ENCODE measurements at regions not wholly inside any gene's neighbourhood (a gene's known extent, or its start where the extent isn't known, plus 50 kb on each side); places are given as distances from the start of the nearest gene placed in this dataset.

DNA sequence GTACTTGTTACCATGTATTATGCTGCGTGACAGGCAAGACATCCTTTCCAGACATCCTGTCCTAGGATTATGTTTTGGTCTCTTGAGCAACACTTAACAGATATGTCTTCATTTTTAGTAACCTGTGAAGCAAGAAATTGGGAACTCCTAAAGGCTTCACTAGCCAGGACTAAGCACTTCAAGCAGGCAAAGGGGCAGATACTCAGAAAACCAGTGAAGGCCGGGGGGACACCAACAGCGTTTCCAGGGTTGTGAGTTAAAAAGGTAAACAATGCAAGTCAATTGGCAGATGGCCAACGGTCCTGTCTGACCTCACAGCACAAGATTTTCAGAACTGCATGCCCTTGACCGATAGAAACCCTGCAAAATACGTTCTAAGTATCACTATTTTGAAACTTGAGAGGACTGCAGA lies 77.6 kb upstream of the SFMBT2 start:
- no peak overlapping the region for H3K4me3 ChIP-seq (ENCODE audit: low read length in 3 of 3)
- peaks cover 0 to 6% (median 2%) of the 10 kb centered on the region in 3 donors for H3K27me3 ChIP-seq (ENCODE audit: control insufficient read depth in 3 of 3, insufficient read depth in 3 of 3, low read length in 3 of 3)
- peaks cover 0 to 5% (median 5%) of the 10 kb centered on the region in 3 donors for H3K4me1 ChIP-seq (ENCODE audit: control insufficient read depth in 3 of 3, insufficient read depth in 3 of 3, low read length in 3 of 3)
- no peaks in the 10 kb centered on the region for H3K9me3 ChIP-seq (ENCODE audit: control insufficient read depth in 3 of 3, low read length in 3 of 3)
- no peaks in the 10 kb centered on the region for H3K36me3 ChIP-seq (ENCODE audit: control insufficient read depth in 3 of 3, insufficient read depth in 3 of 3, low read length in 3 of 3)
- no peak overlapping the region for H3K27ac ChIP-seq (ENCODE audit: low read depth, low read length)
- H3K9ac ChIP-seq (ENCODE audit: low read depth in 1 of 3, low read length in 3 of 3), result no peak overlapping the region

DNA sequence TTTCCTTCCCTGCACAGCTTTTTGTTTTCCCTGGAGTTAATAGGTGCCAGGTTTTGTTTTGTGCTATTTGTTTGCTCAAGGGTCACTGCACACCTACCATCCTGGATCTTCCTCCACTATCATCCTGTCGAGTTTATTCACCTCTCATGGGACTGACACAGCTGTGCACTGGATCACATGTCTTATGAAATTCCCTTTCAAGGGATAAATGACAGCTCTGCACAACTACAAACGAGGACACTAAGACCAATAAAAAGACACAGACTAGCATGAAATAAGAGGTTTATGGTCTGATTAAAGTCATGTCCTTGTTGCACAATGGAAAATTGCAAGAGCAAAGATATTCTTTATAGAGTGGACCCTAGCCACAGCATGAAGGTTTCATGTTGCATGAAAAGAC lies 76.7 kb upstream of the SFMBT2 start:
- Histone ChIP-seq H3K27me3 (ENCODE audit: control insufficient read depth in 3 of 3, insufficient read depth in 3 of 3, low read length in 3 of 3) (peaks cover 0 to 8% (median 6%) of the 10 kb centered on the region in 3 donors), H3K27ac (ENCODE audit: low read depth, low read length) (no peak overlapping the region), H3K4me1 (ENCODE audit: control insufficient read depth in 3 of 3, insufficient read depth in 3 of 3, low read length in 3 of 3) (peaks cover 0 to 5% (median 5%) of the 10 kb centered on the region in 3 donors), H3K36me3 (ENCODE audit: control insufficient read depth in 3 of 3, insufficient read depth in 3 of 3, low read length in 3 of 3) (no peaks in the 10 kb centered on the region), H3K9ac (ENCODE audit: low read depth in 1 of 3, low read length in 3 of 3) (no peak overlapping the region), H3K9me3 (ENCODE audit: control insufficient read depth in 3 of 3, low read length in 3 of 3) (no peaks in the 10 kb centered on the region), H3K4me3 (ENCODE audit: low read length in 3 of 3) (no peak overlapping the region)

DNA sequence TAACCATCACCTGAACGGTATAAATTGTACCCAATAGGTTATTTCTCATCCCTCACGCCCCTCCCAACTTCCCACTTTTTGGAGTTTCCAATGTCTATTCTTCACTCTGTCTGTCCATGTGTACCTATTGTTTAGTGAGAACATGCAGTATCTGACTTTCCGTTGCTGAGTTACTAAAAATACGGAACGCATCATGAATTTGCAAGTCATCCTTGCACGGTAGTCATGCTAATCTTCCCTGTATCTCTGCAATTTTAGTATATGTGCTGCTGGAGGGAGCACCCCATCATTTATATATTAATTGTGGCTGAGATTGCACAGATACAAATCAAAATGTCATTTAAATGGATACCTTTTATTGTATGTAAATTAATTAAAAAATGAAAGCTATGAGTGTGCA lies 75.7 kb upstream of the SFMBT2 start:
- H3K4me3 ChIP-seq (ENCODE audit: low read length in 3 of 3), result no peak overlapping the region
- H3K36me3 ChIP-seq (ENCODE audit: control insufficient read depth in 3 of 3, insufficient read depth in 3 of 3, low read length in 3 of 3), result no peaks in the 10 kb centered on the region
- H3K27me3 ChIP-seq (ENCODE audit: control insufficient read depth in 3 of 3, insufficient read depth in 3 of 3, low read length in 3 of 3), result peaks cover 0 to 13% (median 6%) of the 10 kb centered on the region in 3 donors
- no peaks in the 10 kb centered on the region for H3K9me3 ChIP-seq (ENCODE audit: control insufficient read depth in 3 of 3, low read length in 3 of 3)
- H3K9ac ChIP-seq (ENCODE audit: low read depth in 1 of 3, low read length in 3 of 3), result no peak overlapping the region
- H3K4me1 ChIP-seq (ENCODE audit: control insufficient read depth in 3 of 3, insufficient read depth in 3 of 3, low read length in 3 of 3), result peaks cover 0 to 5% (median 5%) of the 10 kb centered on the region in 3 donors
- no peak overlapping the region for H3K27ac ChIP-seq (ENCODE audit: low read depth, low read length)

DNA sequence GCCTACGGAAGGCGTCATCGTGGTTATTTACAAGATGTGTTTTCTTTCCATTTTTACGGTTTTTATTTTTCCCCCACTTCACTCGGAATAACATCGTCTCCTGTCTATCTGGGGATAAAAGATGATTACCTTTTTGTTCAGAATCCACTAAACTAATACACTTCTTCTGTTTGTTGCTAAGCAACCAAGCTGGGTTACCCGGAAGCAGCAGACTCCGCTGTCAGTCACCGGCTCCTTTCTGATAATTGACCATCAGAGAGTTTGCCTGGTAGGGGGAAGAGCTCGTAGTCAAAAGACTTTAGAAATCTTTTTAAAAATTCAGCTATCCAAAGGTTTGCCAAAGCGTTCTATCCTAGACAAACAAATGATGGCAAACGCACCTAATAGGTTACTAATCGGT lies 75.0 kb upstream of the SFMBT2 start:
- no peak overlapping the region for H3K27ac ChIP-seq (ENCODE audit: low read depth, low read length)
- H3K4me3 ChIP-seq (ENCODE audit: low read length in 3 of 3), result no peak overlapping the region

DNA sequence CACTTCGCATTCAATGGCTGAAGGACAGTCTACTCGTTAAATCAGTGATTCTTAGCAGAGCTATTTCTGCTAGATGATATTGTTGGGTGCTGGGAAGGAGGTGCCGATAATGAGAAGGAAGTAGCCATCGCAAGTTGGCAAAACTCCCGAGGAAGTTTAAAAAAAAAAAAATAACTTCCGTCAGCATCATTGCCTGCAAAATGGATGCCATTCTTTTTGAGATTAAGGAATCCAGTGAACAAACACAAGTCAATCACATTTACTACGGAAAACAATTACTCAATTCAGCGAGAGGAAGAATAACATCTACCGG lies 74.4 kb upstream of the SFMBT2 start:
- Histone ChIP-seq H3K4me3 (ENCODE audit: low read length in 3 of 3) (peak overlapping the region in 1 of 3 donors; percentile 32), H3K27ac (ENCODE audit: low read depth, low read length) (no peak overlapping the region), H3K4me1 (ENCODE audit: control insufficient read depth in 3 of 3, insufficient read depth in 3 of 3, low read length in 3 of 3) (peaks cover 0 to 5% (median 5%) of the 10 kb centered on the region in 3 donors), H3K36me3 (ENCODE audit: control insufficient read depth in 3 of 3, insufficient read depth in 3 of 3, low read length in 3 of 3) (no peaks in the 10 kb centered on the region), H3K27me3 (ENCODE audit: control insufficient read depth in 3 of 3, insufficient read depth in 3 of 3, low read length in 3 of 3) (peaks cover 0 to 13% (median 6%) of the 10 kb centered on the region in 3 donors), H3K9me3 (ENCODE audit: control insufficient read depth in 3 of 3, low read length in 3 of 3) (no peaks in the 10 kb centered on the region), H3K9ac (ENCODE audit: low read depth in 1 of 3, low read length in 3 of 3) (no peak overlapping the region)

More for the DNA sequence above, 75.0 kb upstream of the SFMBT2 start:
- H3K9ac ChIP-seq (ENCODE audit: low read depth in 1 of 3, low read length in 3 of 3), result no peak overlapping the region
- H3K4me1 ChIP-seq (ENCODE audit: control insufficient read depth in 3 of 3, insufficient read depth in 3 of 3, low read length in 3 of 3), result peaks cover 0 to 5% (median 5%) of the 10 kb centered on the region in 3 donors
- no peaks in the 10 kb centered on the region for H3K9me3 ChIP-seq (ENCODE audit: control insufficient read depth in 3 of 3, low read length in 3 of 3)
- H3K27me3 ChIP-seq (ENCODE audit: control insufficient read depth in 3 of 3, insufficient read depth in 3 of 3, low read length in 3 of 3), result peaks cover 0 to 13% (median 6%) of the 10 kb centered on the region in 3 donors
- H3K36me3 ChIP-seq (ENCODE audit: control insufficient read depth in 3 of 3, insufficient read depth in 3 of 3, low read length in 3 of 3), result no peaks in the 10 kb centered on the region

DNA sequence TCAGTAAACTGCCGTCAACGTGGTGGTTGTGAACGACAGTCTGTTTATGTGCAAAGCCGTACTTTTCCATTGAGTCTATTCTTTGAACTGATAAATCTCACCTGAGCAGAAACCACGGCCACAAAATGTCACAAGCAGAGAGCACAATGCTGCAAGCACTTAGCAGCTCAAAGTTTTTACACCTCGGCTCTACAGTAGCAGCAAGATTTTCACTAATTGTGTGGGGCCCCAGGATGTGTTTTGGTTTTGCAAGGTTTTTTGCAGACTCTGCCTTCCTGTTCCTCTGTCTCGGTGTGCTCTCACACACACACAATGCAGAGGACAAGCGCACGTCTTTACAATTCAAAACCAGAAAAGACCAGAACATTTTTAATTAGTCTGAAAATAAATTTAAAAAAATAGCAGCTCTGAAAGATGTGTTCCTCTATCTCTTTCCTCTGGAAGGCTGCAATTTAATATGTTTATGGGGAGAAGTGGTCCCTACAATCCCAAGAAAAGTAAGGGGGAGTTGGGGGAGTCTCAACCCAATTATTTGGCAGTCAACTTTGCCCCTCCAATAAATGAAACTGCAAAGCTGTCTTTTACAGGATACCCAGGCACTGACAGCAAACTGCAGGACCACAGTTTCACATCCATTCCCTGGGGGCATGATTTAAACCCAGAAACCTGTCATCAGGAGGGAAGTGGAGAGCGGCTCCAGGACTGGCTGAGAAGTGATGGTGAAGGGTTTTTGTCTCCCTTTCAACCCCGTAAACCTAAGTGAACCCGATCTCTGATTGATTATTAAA lies 73.8 kb upstream of the SFMBT2 start:
- H3K36me3 ChIP-seq (ENCODE audit: control insufficient read depth in 3 of 3, insufficient read depth in 3 of 3, low read length in 3 of 3), result no peaks in the 10 kb centered on the region
- H3K9ac ChIP-seq (ENCODE audit: low read depth in 1 of 3, low read length in 3 of 3), result no peak overlapping the region
- H3K4me1 ChIP-seq (ENCODE audit: control insufficient read depth in 3 of 3, insufficient read depth in 3 of 3, low read length in 3 of 3), result peaks cover 0 to 5% (median 5%) of the 10 kb centered on the region in 3 donors
- no peaks in the 10 kb centered on the region for H3K9me3 ChIP-seq (ENCODE audit: control insufficient read depth in 3 of 3, low read length in 3 of 3)
- H3K27ac ChIP-seq (ENCODE audit: low read depth, low read length), result no peak overlapping the region
- H3K4me3 ChIP-seq (ENCODE audit: low read length in 3 of 3), result peak overlapping the region in 1 of 3 donors; percentile 32
- peaks cover 0 to 13% (median 6%) of the 10 kb centered on the region in 3 donors for H3K27me3 ChIP-seq (ENCODE audit: control insufficient read depth in 3 of 3, insufficient read depth in 3 of 3, low read length in 3 of 3)

DNA sequence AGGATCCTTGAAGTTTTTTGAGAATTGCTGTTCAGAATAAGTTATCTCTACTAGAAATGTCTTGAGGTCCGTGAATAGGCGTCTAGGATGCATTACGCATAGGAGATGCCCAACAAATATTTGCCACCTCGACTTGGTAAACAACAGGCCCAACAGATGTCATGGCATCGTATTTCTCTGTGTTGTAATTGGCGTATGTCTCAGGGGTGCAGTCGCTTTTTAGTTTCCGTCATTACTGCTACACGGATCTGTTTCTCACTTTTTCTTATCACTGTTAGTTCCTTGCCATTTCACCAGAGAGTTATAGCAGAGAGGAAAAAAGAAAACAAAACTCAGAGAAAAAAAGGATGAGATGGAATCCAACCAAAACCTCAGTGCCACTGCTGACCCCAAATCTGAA lies 73.0 kb upstream of the SFMBT2 start:
- H3K36me3 ChIP-seq (ENCODE audit: control insufficient read depth in 3 of 3, insufficient read depth in 3 of 3, low read length in 3 of 3), result no peaks in the 10 kb centered on the region
- H3K9ac ChIP-seq (ENCODE audit: low read depth in 1 of 3, low read length in 3 of 3), result no peak overlapping the region
- no peak overlapping the region for H3K27ac ChIP-seq (ENCODE audit: low read depth, low read length)
- H3K4me1 ChIP-seq (ENCODE audit: control insufficient read depth in 3 of 3, insufficient read depth in 3 of 3, low read length in 3 of 3), result peaks cover 0 to 5% (median 5%) of the 10 kb centered on the region in 3 donors
- H3K9me3 ChIP-seq (ENCODE audit: control insufficient read depth in 3 of 3, low read length in 3 of 3), result no peaks in the 10 kb centered on the region
- H3K4me3 ChIP-seq (ENCODE audit: low read length in 3 of 3), result no peak overlapping the region
- H3K27me3 ChIP-seq (ENCODE audit: control insufficient read depth in 3 of 3, insufficient read depth in 3 of 3, low read length in 3 of 3), result peaks cover 0 to 13% (median 6%) of the 10 kb centered on the region in 3 donors

DNA sequence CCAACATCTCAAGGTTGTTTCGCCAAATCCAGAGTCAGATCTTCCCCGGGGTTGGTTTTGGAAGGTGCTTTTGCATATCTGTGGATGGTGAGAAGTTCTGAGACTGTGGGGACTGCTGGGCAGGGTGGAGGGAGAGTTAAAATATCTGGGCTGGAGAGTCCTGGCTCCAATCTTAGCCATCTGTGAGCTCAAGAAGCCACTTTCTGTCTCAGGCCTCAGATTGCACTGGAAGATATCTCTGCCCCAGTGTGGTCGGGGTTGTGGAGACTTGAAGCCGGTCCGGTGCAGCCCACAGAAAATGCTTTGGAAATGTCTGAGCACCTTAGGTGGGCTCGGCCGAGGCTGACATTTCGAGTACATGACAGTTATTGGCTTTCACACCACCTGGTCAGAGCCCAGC lies 72.2 kb upstream of the SFMBT2 start:
- Histone ChIP-seq H3K9me3 (ENCODE audit: control insufficient read depth in 3 of 3, low read length in 3 of 3) (no peaks in the 10 kb centered on the region), H3K9ac (ENCODE audit: low read depth in 1 of 3, low read length in 3 of 3) (no peak overlapping the region), H3K36me3 (ENCODE audit: control insufficient read depth in 3 of 3, insufficient read depth in 3 of 3, low read length in 3 of 3) (no peaks in the 10 kb centered on the region), H3K4me3 (ENCODE audit: low read length in 3 of 3) (no peak overlapping the region), H3K4me1 (ENCODE audit: control insufficient read depth in 3 of 3, insufficient read depth in 3 of 3, low read length in 3 of 3) (no peaks in the 10 kb centered on the region), H3K27me3 (ENCODE audit: control insufficient read depth in 3 of 3, insufficient read depth in 3 of 3, low read length in 3 of 3) (peaks cover 0 to 13% (median 6%) of the 10 kb centered on the region in 3 donors), H3K27ac (ENCODE audit: low read depth, low read length) (no peak overlapping the region)

DNA sequence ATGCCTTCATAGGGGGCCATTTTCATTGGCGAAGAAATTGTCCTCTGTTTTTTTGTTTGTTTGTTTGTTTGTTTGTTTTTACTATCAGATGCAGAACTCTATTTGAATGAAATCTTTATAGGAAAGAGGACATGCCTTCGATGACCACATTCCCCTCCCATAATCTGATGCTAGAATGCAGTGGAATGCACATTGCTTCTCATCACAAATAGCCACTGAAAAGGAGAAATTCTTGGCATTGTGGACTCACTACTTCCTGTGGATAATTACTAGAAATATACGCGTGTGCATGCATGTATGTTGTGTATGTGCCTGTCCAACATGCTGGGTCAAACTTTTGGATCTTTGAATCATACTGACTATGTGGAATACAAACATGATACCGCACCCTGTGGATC lies 70.5 kb upstream of the SFMBT2 start:
- H3K36me3 ChIP-seq (ENCODE audit: control insufficient read depth in 3 of 3, insufficient read depth in 3 of 3, low read length in 3 of 3), result no peaks in the 10 kb centered on the region
- no peak overlapping the region for H3K27ac ChIP-seq (ENCODE audit: low read depth, low read length)
- peaks cover 0 to 13% (median 6%) of the 10 kb centered on the region in 3 donors for H3K27me3 ChIP-seq (ENCODE audit: control insufficient read depth in 3 of 3, insufficient read depth in 3 of 3, low read length in 3 of 3)
- no peak overlapping the region for H3K9ac ChIP-seq (ENCODE audit: low read depth in 1 of 3, low read length in 3 of 3)
- H3K4me3 ChIP-seq (ENCODE audit: low read length in 3 of 3), result no peak overlapping the region
- H3K9me3 ChIP-seq (ENCODE audit: control insufficient read depth in 3 of 3, low read length in 3 of 3), result no peaks in the 10 kb centered on the region
- H3K4me1 ChIP-seq (ENCODE audit: control insufficient read depth in 3 of 3, insufficient read depth in 3 of 3, low read length in 3 of 3), result no peaks in the 10 kb centered on the region

DNA sequence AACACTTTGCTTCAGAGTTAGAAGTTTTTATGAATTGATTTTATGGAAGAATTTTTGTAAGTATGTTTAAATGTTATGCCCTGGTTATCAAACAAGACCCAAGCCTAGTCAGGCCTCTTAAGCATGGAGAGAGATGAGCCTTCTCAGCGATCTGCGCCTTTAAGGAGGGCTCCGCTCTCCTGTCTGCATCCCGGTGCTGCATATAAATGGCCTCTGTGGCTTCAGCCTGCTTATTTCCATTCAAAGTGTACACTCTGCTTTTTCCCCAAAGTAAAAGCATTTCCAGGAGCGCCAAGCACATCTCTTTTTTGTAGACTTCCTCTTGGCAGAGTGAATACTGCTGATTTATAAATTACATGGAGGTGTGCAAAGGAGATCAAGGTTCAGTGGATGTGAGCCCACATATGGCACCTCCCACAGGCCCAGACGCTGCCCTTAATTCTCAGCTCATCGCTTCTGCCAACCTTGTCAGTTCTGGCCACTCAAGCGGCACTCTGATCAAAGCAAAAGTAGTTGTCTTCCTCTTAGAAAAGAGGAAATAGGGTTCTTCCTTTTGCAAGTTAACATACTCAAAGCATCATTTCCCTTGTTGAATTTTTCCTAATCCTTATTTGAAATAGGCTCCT lies 70.0 kb upstream of the SFMBT2 start:
- H3K4me3 ChIP-seq (ENCODE audit: low read length in 3 of 3), result no peak overlapping the region
- H3K27ac ChIP-seq (ENCODE audit: low read depth, low read length), result no peak overlapping the region
- H3K36me3 ChIP-seq (ENCODE audit: control insufficient read depth in 3 of 3, insufficient read depth in 3 of 3, low read length in 3 of 3), result no peaks in the 10 kb centered on the region
- no peaks in the 10 kb centered on the region for H3K9me3 ChIP-seq (ENCODE audit: control insufficient read depth in 3 of 3, low read length in 3 of 3)
- peaks cover 0 to 13% (median 3%) of the 10 kb centered on the region in 3 donors for H3K27me3 ChIP-seq (ENCODE audit: control insufficient read depth in 3 of 3, insufficient read depth in 3 of 3, low read length in 3 of 3)
- no peaks in the 10 kb centered on the region for H3K4me1 ChIP-seq (ENCODE audit: control insufficient read depth in 3 of 3, insufficient read depth in 3 of 3, low read length in 3 of 3)
- H3K9ac ChIP-seq (ENCODE audit: low read depth in 1 of 3, low read length in 3 of 3), result no peak overlapping the region
